ENCODE measurements at regions not wholly inside any gene's neighbourhood (a gene's known extent, or its start where the extent isn't known, plus 50 kb on each side); places are given as distances from the start of the nearest gene placed in this dataset.
"Not testable (repeated sequence)": the region's sequence is repeated elsewhere in the genome, so short reads cannot be mapped to it uniquely, and the experiment has no call there.

- DNase-seq (ENCODE audit: low read depth in 4 of 4, low spot score in 3 of 4), result no peak
Measured at GRCh38 chr13:50529154-50529882, 314.2 kb downstream of the DLEU7 start.

GRCh38 chr13:50531917-50532899 lies 311.3 kb downstream of the DLEU7 start:
- no peak for DNase-seq (ENCODE audit: low read depth in 4 of 4, low spot score in 3 of 4)

- no peak for DNase-seq (ENCODE audit: low read depth in 4 of 4, low spot score in 3 of 4)
Measured at GRCh38 chr13:50535050-50535449, 308.4 kb downstream of the DLEU7 start.

GRCh38 chr13:50537029-50537428 lies 306.5 kb downstream of the DLEU7 start:
- no peak for DNase-seq (ENCODE audit: low read depth in 4 of 4, low spot score in 3 of 4)

GRCh38 chr13:50539791-50540530 lies 303.5 kb downstream of the DLEU7 start:
- no peak for DNase-seq (ENCODE audit: low read depth in 4 of 4, low spot score in 3 of 4)

GRCh38 chr13:50543141-50543540 lies 300.4 kb downstream of the DLEU7 start:
- no peak for DNase-seq (ENCODE audit: low read depth in 4 of 4, low spot score in 3 of 4)

GRCh38 chr13:50543782-50544181 lies 299.7 kb downstream of the DLEU7 start:
- DNase-seq (ENCODE audit: low read depth in 4 of 4, low spot score in 3 of 4), result no peak

GRCh38 chr13:50544211-50544610 lies 299.3 kb downstream of the DLEU7 start:
- DNase-seq (ENCODE audit: low read depth in 4 of 4, low spot score in 3 of 4), result no peak

GRCh38 chr13:50547175-50547574 lies 296.3 kb downstream of the DLEU7 start:
- DNase-seq (ENCODE audit: low read depth in 4 of 4, low spot score in 3 of 4), result not testable (repeated sequence)

- DNase-seq (ENCODE audit: low read depth in 4 of 4, low spot score in 3 of 4), result no peak
Measured at GRCh38 chr13:50548586-50548985, 294.9 kb downstream of the DLEU7 start.

- no peak for DNase-seq (ENCODE audit: low read depth in 4 of 4, low spot score in 3 of 4)
Measured at GRCh38 chr13:50549221-50549942, 294.1 kb downstream of the DLEU7 start.

- DNase-seq (ENCODE audit: low read depth in 4 of 4, low spot score in 3 of 4), result no peak
Measured at GRCh38 chr13:50550151-50550550, 293.3 kb downstream of the DLEU7 start.

GRCh38 chr13:50552424-50552966 lies 291.0 kb downstream of the DLEU7 start:
- DNase-seq (ENCODE audit: low read depth in 4 of 4, low spot score in 3 of 4), result no peak

GRCh38 chr13:50561739-50562138 lies 281.8 kb downstream of the DLEU7 start:
- no peak for DNase-seq (ENCODE audit: low read depth in 4 of 4, low spot score in 3 of 4)

GRCh38 chr13:50566646-50567045 lies 276.8 kb downstream of the DLEU7 start:
- no peak for DNase-seq (ENCODE audit: low read depth in 4 of 4, low spot score in 3 of 4)

GRCh38 chr13:50572129-50572528 lies 271.4 kb downstream of the DLEU7 start:
- DNase-seq (ENCODE audit: low read depth in 4 of 4, low spot score in 3 of 4), result no peak

GRCh38 chr13:50573066-50573465 lies 270.4 kb downstream of the DLEU7 start:
- DNase-seq (ENCODE audit: low read depth in 4 of 4, low spot score in 3 of 4), result no peak

GRCh38 chr13:50574731-50575130 lies 268.8 kb downstream of the DLEU7 start:
- DNase-seq (ENCODE audit: low read depth in 4 of 4, low spot score in 3 of 4), result no peak

- no peak for DNase-seq (ENCODE audit: low read depth in 4 of 4, low spot score in 3 of 4)
Measured at GRCh38 chr13:50575138-50575537, 268.4 kb downstream of the DLEU7 start.

- no peak for DNase-seq (ENCODE audit: low read depth in 4 of 4, low spot score in 3 of 4)
Measured at GRCh38 chr13:50576156-50576555, 267.3 kb downstream of the DLEU7 start.

All from left renal pelvis (tissue), 4 donors.